Right renal pelvis (tissue), 4 donors: ENCODE measurements at regions not wholly inside any gene's neighbourhood (a gene's known extent, or its start where the extent isn't known, plus 50 kb on each side); places are given as distances from the start of the nearest gene placed in this dataset.

Experiments used
- DNase-seq, 4 donors: peaks; one replicate each; pipeline ENCODE4 v3.0.0-alpha.2; 2013; ENCODE audit warnings: low read depth in 4 of 4, low spot score in 3 of 4, missing footprints in 1 of 4

GRCh38 chr10:131646551-131647525, 254.0 kb upstream of the PPP2R2D start:
- DNase-seq: no peak

GRCh38 chr10:131647789-131648188, 253.0 kb upstream of the PPP2R2D start:
- DNase-seq: no peak

GRCh38 chr10:131648386-131649020, 252.3 kb upstream of the PPP2R2D start:
- DNase-seq: no peak

- no peak for DNase-seq
Measured at GRCh38 chr10:131649617-131650016, 251.2 kb upstream of the PPP2R2D start.

GRCh38 chr10:131650169-131650705, 250.6 kb upstream of the PPP2R2D start:
- DNase-seq: no peak

- no peak for DNase-seq
Measured at GRCh38 chr10:131650771-131651673, 249.8 kb upstream of the PPP2R2D start.

- no peak for DNase-seq
Measured at GRCh38 chr10:131651674-131652437, 249.0 kb upstream of the PPP2R2D start.

- DNase-seq: no peak
Measured at GRCh38 chr10:131652438-131653139, 248.2 kb upstream of the PPP2R2D start.

GRCh38 chr10:131653140-131653539, 247.7 kb upstream of the PPP2R2D start:
- no peak for DNase-seq

- DNase-seq: no peak
Measured at GRCh38 chr10:131653554-131654470, 247.0 kb upstream of the PPP2R2D start.

GRCh38 chr10:131654471-131655087, 246.2 kb upstream of the PPP2R2D start:
- no peak for DNase-seq

GRCh38 chr10:131655101-131655849, 245.5 kb upstream of the PPP2R2D start:
- DNase-seq: no peak

GRCh38 chr10:131656009-131656408, 244.8 kb upstream of the PPP2R2D start:
- DNase-seq: no peak

GRCh38 chr10:131656431-131656841, 244.4 kb upstream of the PPP2R2D start:
- no peak for DNase-seq

- no peak for DNase-seq
Measured at GRCh38 chr10:131657318-131657984, 243.4 kb upstream of the PPP2R2D start.

- DNase-seq: no peak
Measured at GRCh38 chr10:131657985-131658330, 242.8 kb upstream of the PPP2R2D start.
